H9 (cell line): ENCODE measurements at regions not wholly inside any gene's neighbourhood (a gene's known extent, or its start where the extent isn't known, plus 50 kb on each side); places are given as distances from the start of the nearest gene placed in this dataset.

Source experiments
- DNase-seq: peaks from one replicate; pipeline ENCODE4 v3.0.0-alpha.2; 2017
- H2AFZ ChIP-seq: one replicate; pipeline ENCODE4 v1.6.1; 2013; ENCODE audit warnings: mild to moderate bottlenecking, low read length, control low read depth, moderate library complexity
- H2AK5ac ChIP-seq: 2 replicates; pipeline ENCODE4 v1.6.1; 2013; ENCODE audit warnings: low read length, control low read depth, mixed read lengths; ENCODE audit not compliant: insufficient read length
- H2BK120ac ChIP-seq: one replicate; pipeline ENCODE4 v1.6.1; 2013; ENCODE audit warnings: low read depth, mild to moderate bottlenecking, low read length, control low read depth, inconsistent platforms; ENCODE audit not compliant: poor library complexity, severe bottlenecking
- H2BK12ac ChIP-seq: 2 replicates; pipeline ENCODE4 v1.6.1; 2013; ENCODE audit warnings: low read length, control low read depth, mixed read lengths, low read depth; ENCODE audit not compliant: insufficient read length
- H2BK15ac ChIP-seq: 2 replicates; pipeline ENCODE4 v1.6.1; 2013; ENCODE audit warnings: low read depth, low read length, control low read depth
- H2BK20ac ChIP-seq: one replicate; pipeline ENCODE4 v1.6.1; 2013; ENCODE audit warnings: low read depth, mild to moderate bottlenecking, low read length, control low read depth, inconsistent platforms; ENCODE audit not compliant: poor library complexity, severe bottlenecking
- H2BK5ac ChIP-seq: 2 replicates; pipeline ENCODE4 v1.6.1; 2013; ENCODE audit warnings: low read length, control low read depth, mixed read lengths; ENCODE audit not compliant: insufficient read length
- H3K14ac ChIP-seq: 2 replicates; pipeline ENCODE4 v1.6.1; 2013; ENCODE audit warnings: low read length, control low read depth; ENCODE audit not compliant: insufficient read depth
- H3K18ac ChIP-seq: 2 replicates; pipeline ENCODE4 v1.6.1; 2013; ENCODE audit warnings: low read depth, mild to moderate bottlenecking, mixed read lengths, low read length, control low read depth; ENCODE audit not compliant: insufficient read length
- H3K23ac ChIP-seq: 2 replicates; pipeline ENCODE4 v1.6.1; 2013; ENCODE audit warnings: low read length, control low read depth, mixed read lengths, low read depth; ENCODE audit not compliant: insufficient read length
- H3K23me2 ChIP-seq: 2 replicates; pipeline ENCODE4 v1.6.1; 2013; ENCODE audit warnings: low read depth, mild to moderate bottlenecking, mixed read lengths, low read length, control low read depth; ENCODE audit not compliant: insufficient read length, poor library complexity, severe bottlenecking
- H3K27ac ChIP-seq: 2 replicates; pipeline ENCODE4 v1.5.1; 2013; ENCODE audit warnings: low read length, control low read depth, mixed read lengths, low read depth; ENCODE audit not compliant: insufficient read length
- H3K27me3 ChIP-seq: 2 replicates; pipeline ENCODE4 v1.6.1; 2013; ENCODE audit warnings: low read length, control low read depth, inconsistent platforms; ENCODE audit not compliant: insufficient read depth
- H3K4ac ChIP-seq: 2 replicates; pipeline ENCODE4 v1.6.1; 2013; ENCODE audit warnings: low read depth, mild to moderate bottlenecking, control low read depth, inconsistent platforms, low read length, moderate library complexity
- H3K4me1 ChIP-seq: 2 replicates; pipeline ENCODE4 v1.6.1; 2013; ENCODE audit warnings: low read length, control low read depth, inconsistent platforms; ENCODE audit not compliant: insufficient read depth
- H3K4me2 ChIP-seq: 2 replicates; pipeline ENCODE4 v1.6.1; 2013; ENCODE audit warnings: low read length, control low read depth, mixed read lengths; ENCODE audit not compliant: insufficient read length, insufficient read depth
- H3K56ac ChIP-seq: 2 replicates; pipeline ENCODE4 v1.6.1; 2013; ENCODE audit warnings: low read depth, mild to moderate bottlenecking, mixed read lengths, low read length, control low read depth; ENCODE audit not compliant: insufficient read length
- H3K79me1 ChIP-seq: 2 replicates; pipeline ENCODE4 v1.6.1; 2013; ENCODE audit warnings: low read depth, mild to moderate bottlenecking, moderate library complexity, low read length, control low read depth, inconsistent platforms; ENCODE audit not compliant: insufficient read depth, poor library complexity, severe bottlenecking
- H3K79me2 ChIP-seq: 2 replicates; pipeline ENCODE4 v1.6.1; 2013; ENCODE audit warnings: low read length, control low read depth, inconsistent platforms; ENCODE audit not compliant: insufficient read depth
- H3K9ac ChIP-seq: 2 replicates; pipeline ENCODE4 v1.6.1; 2013; ENCODE audit warnings: low read length, control low read depth, mixed read lengths; ENCODE audit not compliant: insufficient read length; ENCODE audit errors: extremely low read depth
- H3K9me3 ChIP-seq: one replicate; pipeline ENCODE4 v1.6.1; 2013; ENCODE audit warnings: low read depth, low read length, inconsistent platforms; ENCODE audit not compliant: control insufficient read depth
- H3T11ph ChIP-seq: one replicate; pipeline ENCODE4 v1.6.1; 2013; ENCODE audit warnings: mild to moderate bottlenecking, low read length, control low read depth, inconsistent platforms
- H4K20me1 ChIP-seq: one replicate; pipeline ENCODE4 v1.6.1; 2013; ENCODE audit not compliant: control insufficient read depth, insufficient read length, insufficient read depth
- H4K5ac ChIP-seq: 2 replicates; pipeline ENCODE4 v1.6.1; 2013; ENCODE audit warnings: low read depth, mild to moderate bottlenecking, mixed read lengths, low read length, control low read depth; ENCODE audit not compliant: insufficient read length
- H4K8ac ChIP-seq: replicated peaks from 2 replicates; pipeline ENCODE4 v1.6.1; 2013; ENCODE audit warnings: low read length, control low read depth, mixed read lengths, low read depth; ENCODE audit not compliant: insufficient read length
- H4K91ac ChIP-seq: 2 replicates; pipeline ENCODE4 v1.6.1; 2013; ENCODE audit warnings: low read depth, mild to moderate bottlenecking, moderate library complexity, mixed read lengths, low read length, control low read depth; ENCODE audit not compliant: insufficient read length
- H3K27ac Mint-ChIP-seq, 3 experiments: 2 replicates in 2 of 3; 3 replicates in 1 of 3; pipeline ENCODE4 v1.8.0; 2020 to 2021; ENCODE audit warnings: mixed read lengths in 3 of 3, mild to moderate bottlenecking in 1 of 3, moderate library complexity in 1 of 3
- H3K27me3 Mint-ChIP-seq: 2 replicates; pipeline ENCODE4 v1.8.0; 2021; ENCODE audit warnings: low read depth, mild to moderate bottlenecking, moderate library complexity, mixed read lengths
- H3K36me3 Mint-ChIP-seq, 3 experiments: 2 replicates in 2 of 3; 3 replicates in 1 of 3; pipeline ENCODE4 v1.8.0; 2020 to 2021; ENCODE audit warnings: low read depth in 3 of 3, mixed read lengths in 3 of 3; ENCODE audit not compliant: insufficient read depth in 1 of 3
- H3K4me1 Mint-ChIP-seq, 2 experiments: 2 replicates each; pipeline ENCODE4 v1.8.0; 2020; ENCODE audit warnings: mixed read lengths in 2 of 2
- H3K4me3 Mint-ChIP-seq, 2 experiments: 2 replicates in 1 of 2; 3 replicates in 1 of 2; pipeline ENCODE4 v1.8.0; 2020 to 2021; ENCODE audit warnings: mild to moderate bottlenecking in 2 of 2, mixed read lengths in 2 of 2, moderate library complexity in 1 of 2
- H3K9me3 Mint-ChIP-seq, 2 experiments: 2 replicates in 1 of 2; 3 replicates in 1 of 2; pipeline ENCODE4 v1.8.0; 2020; ENCODE audit warnings: mild to moderate bottlenecking in 2 of 2, mixed read lengths in 2 of 2, moderate library complexity in 1 of 2
- WGBS: extraction: QIAGEN DNeasy Blood & Tissue Kit; methylation state at CpG from one replicate; pipeline ENCODE4 v1.1.7; 2013; ENCODE audit warnings: missing lambda C conversion rate, low lambda C conversion rate, mixed read lengths; ENCODE audit not compliant: insufficient read length; ENCODE audit errors: extremely low coverage; 5-methylcytosine and 5-hydroxymethylcytosine counted together
- TF ChIP-seq, protein P1 (sequence below): fragments of 200-600 bp; sonication (generic); conservative IDR thresholded peaks from 3 replicates; pipeline ENCODE4 v1.8.0; 2021; ENCODE audit warnings: antibody characterized with exemption, mild to moderate bottlenecking

GRCh38 chrX:25279510-25279909, 263.7 kb upstream of the ARX start:
- Histone ChIP-seq H3K4me1 (no peaks in the 10 kb centered on the region), H2BK12ac (no peak overlapping the region), H3K9me3 (no peaks in the 10 kb centered on the region), H2AFZ (no peak overlapping the region), H3K23me2 (no peaks in the 10 kb centered on the region), H3K4ac (no peak overlapping the region), H3K79me1 (no peaks in the 10 kb centered on the region), H3K79me2 (no peaks in the 10 kb centered on the region), H2BK5ac (no peak overlapping the region), H2BK120ac (no peak overlapping the region), H4K8ac (no peak overlapping the region), H3K14ac (no peak overlapping the region), H3K27me3 (no peaks in the 10 kb centered on the region), H2BK20ac (no peak overlapping the region), H3K18ac (no peak overlapping the region), H2AK5ac (no peak overlapping the region), H3K27ac (no peak overlapping the region), H4K20me1 (no peaks in the 10 kb centered on the region), H3K23ac (no peak overlapping the region), H2BK15ac (no peak overlapping the region), H3K56ac (no peak overlapping the region), H3K9ac (no peak overlapping the region), H3T11ph (no peak overlapping the region), H4K91ac (no peak overlapping the region), H3K4me2 (no peak overlapping the region), H4K5ac (no peak overlapping the region)
- no peak overlapping the region for H3K27ac Mint-ChIP-seq
- H3K4me1 Mint-ChIP-seq, result peaks cover 0 to 13% of the 10 kb centered on the region in 2 experiments; a peak in 2 of 4 replicates
- WGBS, result no CpG with 5 or more reads among the region's 1 CpG
- TF ChIP-seq, protein P1, sequence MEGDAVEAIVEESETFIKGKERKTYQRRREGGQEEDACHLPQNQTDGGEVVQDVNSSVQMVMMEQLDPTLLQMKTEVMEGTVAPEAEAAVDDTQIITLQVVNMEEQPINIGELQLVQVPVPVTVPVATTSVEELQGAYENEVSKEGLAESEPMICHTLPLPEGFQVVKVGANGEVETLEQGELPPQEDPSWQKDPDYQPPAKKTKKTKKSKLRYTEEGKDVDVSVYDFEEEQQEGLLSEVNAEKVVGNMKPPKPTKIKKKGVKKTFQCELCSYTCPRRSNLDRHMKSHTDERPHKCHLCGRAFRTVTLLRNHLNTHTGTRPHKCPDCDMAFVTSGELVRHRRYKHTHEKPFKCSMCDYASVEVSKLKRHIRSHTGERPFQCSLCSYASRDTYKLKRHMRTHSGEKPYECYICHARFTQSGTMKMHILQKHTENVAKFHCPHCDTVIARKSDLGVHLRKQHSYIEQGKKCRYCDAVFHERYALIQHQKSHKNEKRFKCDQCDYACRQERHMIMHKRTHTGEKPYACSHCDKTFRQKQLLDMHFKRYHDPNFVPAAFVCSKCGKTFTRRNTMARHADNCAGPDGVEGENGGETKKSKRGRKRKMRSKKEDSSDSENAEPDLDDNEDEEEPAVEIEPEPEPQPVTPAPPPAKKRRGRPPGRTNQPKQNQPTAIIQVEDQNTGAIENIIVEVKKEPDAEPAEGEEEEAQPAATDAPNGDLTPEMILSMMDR, result no peak
- peaks cover 33 to 43% of the 10 kb centered on the region in 2 experiments for H3K9me3 Mint-ChIP-seq
- H3K27me3 Mint-ChIP-seq, result no peaks in the 10 kb centered on the region
- no peak for DNase-seq
- no peaks in the 10 kb centered on the region for H3K36me3 Mint-ChIP-seq
- no peak overlapping the region for H3K4me3 Mint-ChIP-seq
